ENCODE measurements at regions not wholly inside any gene's neighbourhood (a gene's known extent, or its start where the extent isn't known, plus 50 kb on each side); places are given as distances from the start of the nearest gene placed in this dataset.

- no peak for DNase-seq (ENCODE audit: low spot score)
Observed at GRCh38 chr5:24819841-24820240, 175.1 kb upstream of the CDH10 start.

- DNase-seq (ENCODE audit: low spot score), result no peak
Observed at GRCh38 chr5:24817966-24818365, 173.2 kb upstream of the CDH10 start.

- DNase-seq (ENCODE audit: low spot score), result no peak
Observed at GRCh38 chr5:24816206-24816605, 171.4 kb upstream of the CDH10 start.

- no peak for DNase-seq (ENCODE audit: low spot score)
Observed at GRCh38 chr5:24805230-24805629, 160.5 kb upstream of the CDH10 start.

- no peak for DNase-seq (ENCODE audit: low spot score)
Observed at GRCh38 chr5:24804221-24804681, 159.5 kb upstream of the CDH10 start.

GRCh38 chr5:24791326-24791725, 146.5 kb upstream of the CDH10 start:
- no peak for DNase-seq (ENCODE audit: low spot score)

GRCh38 chr5:24789611-24790351, 145.0 kb upstream of the CDH10 start:
- no peak for DNase-seq (ENCODE audit: low spot score)

GRCh38 chr5:24788829-24789514, 144.2 kb upstream of the CDH10 start:
- no peak for DNase-seq (ENCODE audit: low spot score)

- no peak for DNase-seq (ENCODE audit: low spot score)
Observed at GRCh38 chr5:24786108-24786507, 141.3 kb upstream of the CDH10 start.

GRCh38 chr5:24783596-24783995, 138.8 kb upstream of the CDH10 start:
- DNase-seq (ENCODE audit: low spot score), result no peak

- DNase-seq (ENCODE audit: low spot score), result no peak
Observed at GRCh38 chr5:24777392-24777791, 132.6 kb upstream of the CDH10 start.

GRCh38 chr5:24773261-24773660, 128.5 kb upstream of the CDH10 start:
- DNase-seq (ENCODE audit: low spot score), result no peak

- no peak for DNase-seq (ENCODE audit: low spot score)
Observed at GRCh38 chr5:24767086-24767485, 122.3 kb upstream of the CDH10 start.

GRCh38 chr5:24765219-24765618, 120.4 kb upstream of the CDH10 start:
- no peak for DNase-seq (ENCODE audit: low spot score)

GRCh38 chr5:24750355-24750754, 105.6 kb upstream of the CDH10 start:
- DNase-seq (ENCODE audit: low spot score), result no peak

- DNase-seq (ENCODE audit: low spot score), result no peak
Observed at GRCh38 chr5:24749701-24750100, 104.9 kb upstream of the CDH10 start.

GRCh38 chr5:24747327-24747726, 102.5 kb upstream of the CDH10 start:
- no peak for DNase-seq (ENCODE audit: low spot score)

GRCh38 chr5:24742334-24742733, 97.6 kb upstream of the CDH10 start:
- no peak for DNase-seq (ENCODE audit: low spot score)

- no peak for DNase-seq (ENCODE audit: low spot score)
Observed at GRCh38 chr5:24737163-24737562, 92.4 kb upstream of the CDH10 start.

- no peak for DNase-seq (ENCODE audit: low spot score)
Observed at GRCh38 chr5:24735284-24735683, 90.5 kb upstream of the CDH10 start.

- no peak for DNase-seq (ENCODE audit: low spot score)
Observed at GRCh38 chr5:24732184-24732583, 87.4 kb upstream of the CDH10 start.

GRCh38 chr5:24720743-24721142, 76.0 kb upstream of the CDH10 start:
- DNase-seq (ENCODE audit: low spot score), result no peak

- DNase-seq (ENCODE audit: low spot score), result no peak
Observed at GRCh38 chr5:24714746-24715145, 70.0 kb upstream of the CDH10 start.

GRCh38 chr5:24712947-24713346, 68.2 kb upstream of the CDH10 start:
- no peak for DNase-seq (ENCODE audit: low spot score)

Measured in kidney capillary endothelial cell (primary cell).